ENCODE measurements at regions not wholly inside any gene's neighbourhood (a gene's known extent, or its start where the extent isn't known, plus 50 kb on each side); places are given as distances from the start of the nearest gene placed in this dataset.

- H3K4me3 Mint-ChIP-seq, result no peak overlapping the region
- no peak overlapping the region for H3K27ac Mint-ChIP-seq
- no peak for DNase-seq (ENCODE audit: low spot score)
- no peaks in the 10 kb centered on the region for H3K36me3 Mint-ChIP-seq
- ChIA-PET POLR2A (no interaction called here), CTCF (no interaction called here)
- peaks cover 12% of the 10 kb centered on the region for H3K4me1 Mint-ChIP-seq
- H3K27me3 Mint-ChIP-seq (ENCODE audit: low read depth), result no peaks in the 10 kb centered on the region
- peaks cover 5% of the 10 kb centered on the region for H3K9me3 Mint-ChIP-seq
- TF ChIP-seq CREB1 (CRISPR knock-in tag; IDR thresholded peaks at IDR 0.05) (no peak), E2F1 (CRISPR knock-in tag; IDR thresholded peaks at IDR 0.05) (no peak), ETV6 (CRISPR knock-in tag; IDR thresholded peaks at IDR 0.05) (no peak), ZNF396 (CRISPR knock-in tag; IDR thresholded peaks at IDR 0.05; ENCODE audit: borderline replicate concordance) (no peak), CDX4 (CRISPR knock-in tag; IDR thresholded peaks at IDR 0.05; ENCODE audit: borderline replicate concordance) (no peak), EMX1 (CRISPR knock-in tag; IDR thresholded peaks at IDR 0.05) (no peak), GABPB1 (CRISPR knock-in tag; IDR thresholded peaks at IDR 0.05) (no peak), NFE2L1 (CRISPR knock-in tag; IDR thresholded peaks at IDR 0.05) (no peak), SMAD3 (CRISPR knock-in tag; IDR thresholded peaks at IDR 0.05; ENCODE audit: borderline replicate concordance) (no peak), CREM (CRISPR knock-in tag; IDR thresholded peaks at IDR 0.05) (no peak), SP1 (CRISPR knock-in tag; conservative IDR thresholded peaks at IDR 0.05) (no peak), IRF1 (CRISPR knock-in tag; IDR thresholded peaks at IDR 0.05) (no peak)
- TF ChIP-seq, protein P1, sequence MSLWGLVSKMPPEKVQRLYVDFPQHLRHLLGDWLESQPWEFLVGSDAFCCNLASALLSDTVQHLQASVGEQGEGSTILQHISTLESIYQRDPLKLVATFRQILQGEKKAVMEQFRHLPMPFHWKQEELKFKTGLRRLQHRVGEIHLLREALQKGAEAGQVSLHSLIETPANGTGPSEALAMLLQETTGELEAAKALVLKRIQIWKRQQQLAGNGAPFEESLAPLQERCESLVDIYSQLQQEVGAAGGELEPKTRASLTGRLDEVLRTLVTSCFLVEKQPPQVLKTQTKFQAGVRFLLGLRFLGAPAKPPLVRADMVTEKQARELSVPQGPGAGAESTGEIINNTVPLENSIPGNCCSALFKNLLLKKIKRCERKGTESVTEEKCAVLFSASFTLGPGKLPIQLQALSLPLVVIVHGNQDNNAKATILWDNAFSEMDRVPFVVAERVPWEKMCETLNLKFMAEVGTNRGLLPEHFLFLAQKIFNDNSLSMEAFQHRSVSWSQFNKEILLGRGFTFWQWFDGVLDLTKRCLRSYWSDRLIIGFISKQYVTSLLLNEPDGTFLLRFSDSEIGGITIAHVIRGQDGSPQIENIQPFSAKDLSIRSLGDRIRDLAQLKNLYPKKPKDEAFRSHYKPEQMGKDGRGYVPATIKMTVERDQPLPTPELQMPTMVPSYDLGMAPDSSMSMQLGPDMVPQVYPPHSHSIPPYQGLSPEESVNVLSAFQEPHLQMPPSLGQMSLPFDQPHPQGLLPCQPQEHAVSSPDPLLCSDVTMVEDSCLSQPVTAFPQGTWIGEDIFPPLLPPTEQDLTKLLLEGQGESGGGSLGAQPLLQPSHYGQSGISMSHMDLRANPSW (CRISPR knock-in tag; conservative IDR thresholded peaks at IDR 0.05; ENCODE audit: low read depth), result no peak
- no peak for ATAC-seq
Observed at GRCh38 chr3:22966349-22966748, 236.8 kb upstream of the UBE2E2 start.

GRCh38 chr3:22969276-22969675, 233.9 kb upstream of the UBE2E2 start:
- H3K4me3 Mint-ChIP-seq, result no peak overlapping the region
- no peaks in the 10 kb centered on the region for H3K27me3 Mint-ChIP-seq (ENCODE audit: low read depth)
- H3K9me3 Mint-ChIP-seq, result peaks cover 5% of the 10 kb centered on the region
- no peaks in the 10 kb centered on the region for H3K36me3 Mint-ChIP-seq
- ATAC-seq (no peak), DNase-seq (ENCODE audit: low spot score) (no peak)
- ChIA-PET POLR2A (no interaction called here), CTCF (no interaction called here)
- TF ChIP-seq MXD4 (CRISPR knock-in tag; IDR thresholded peaks at IDR 0.05; ENCODE audit: borderline replicate concordance), result no peak
- TF ChIP-seq IRF2 (CRISPR knock-in tag; IDR thresholded peaks at IDR 0.05; ENCODE audit: borderline replicate concordance, low read depth), result no peak
- no peak for TF ChIP-seq NFATC4 (CRISPR knock-in tag; IDR thresholded peaks at IDR 0.05)
- no peak for TF ChIP-seq SOX15 (CRISPR knock-in tag; IDR thresholded peaks at IDR 0.05)
- no peak for TF ChIP-seq TEAD1 (CRISPR knock-in tag; IDR thresholded peaks at IDR 0.05)
- TF ChIP-seq ERG (CRISPR knock-in tag; IDR thresholded peaks at IDR 0.05), result no peak
- TF ChIP-seq ZNF416 (CRISPR knock-in tag; IDR thresholded peaks at IDR 0.05), result no peak
- no peak for TF ChIP-seq SMAD3 (CRISPR knock-in tag; IDR thresholded peaks at IDR 0.05; ENCODE audit: borderline replicate concordance)
- no peak for TF ChIP-seq GTF2I (CRISPR knock-in tag; conservative IDR thresholded peaks at IDR 0.05)
- no peak for TF ChIP-seq ZMAT4 (CRISPR knock-in tag; IDR thresholded peaks at IDR 0.05)
- no peak for TF ChIP-seq USF1 (CRISPR knock-in tag; IDR thresholded peaks at IDR 0.05)
- TF ChIP-seq E2F5 (CRISPR knock-in tag; IDR thresholded peaks at IDR 0.05), result no peak
- 0 out of 2 replicates have a peak, but pooled peaks cover 5% of the 10 kb centered on the region for H3K4me1 Mint-ChIP-seq
- no peak overlapping the region for H3K27ac Mint-ChIP-seq

All from WTC11 (cell line).